NCI-H526 treated with DMSO at 0.1 percent for 48 hours (cell line): ENCODE measurements at regions not wholly inside any gene's neighbourhood (a gene's known extent, or its start where the extent isn't known, plus 50 kb on each side); places are given as distances from the start of the nearest gene placed in this dataset.
"Not testable (repeated sequence)": the region's sequence is repeated elsewhere in the genome, so short reads cannot be mapped to it uniquely, and the experiment has no call there.

Experiments used
- DNase-seq: peaks from one replicate; lab custom pipeline; 2025; lab: John Stamatoyannopoulos, UW

DNA sequence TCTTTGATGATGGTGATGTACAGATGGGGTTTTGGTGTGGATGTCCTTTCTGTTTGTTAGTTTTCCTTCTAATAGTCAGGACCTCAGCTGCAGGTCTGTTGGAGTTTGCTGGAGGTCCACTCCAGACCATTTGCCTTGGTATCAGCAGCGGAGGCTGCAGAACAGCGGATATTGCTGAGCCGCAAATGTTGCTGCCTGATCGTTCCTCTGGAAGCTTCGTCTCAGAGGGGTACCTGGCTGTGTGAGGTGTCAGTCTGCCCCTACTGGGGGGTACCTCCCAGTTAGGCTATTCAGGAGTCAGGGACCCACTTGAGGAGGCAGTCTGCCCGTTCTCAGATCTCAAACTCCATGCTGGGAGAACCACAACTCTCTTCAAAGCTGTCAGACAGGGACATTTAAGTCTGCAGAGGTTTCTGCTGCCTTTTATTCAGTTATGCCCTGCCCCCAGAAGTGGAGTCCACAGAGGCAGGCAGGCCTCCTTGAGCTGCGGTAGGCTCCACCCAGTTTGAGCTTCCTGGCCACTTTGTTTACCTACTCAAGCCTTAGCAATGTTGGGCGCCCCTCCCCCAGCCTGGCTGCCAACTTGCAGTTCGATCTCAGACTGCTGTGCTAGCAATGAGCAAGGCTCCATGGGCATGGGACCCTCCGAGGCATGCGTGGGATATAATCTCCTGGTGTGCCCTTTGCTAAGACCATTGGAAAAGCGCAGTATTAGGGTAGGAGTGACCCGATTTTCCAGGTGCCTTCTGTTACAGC, 264.5 kb downstream of the MATN1 start:
- DNase-seq, result not testable (repeated sequence)

DNA sequence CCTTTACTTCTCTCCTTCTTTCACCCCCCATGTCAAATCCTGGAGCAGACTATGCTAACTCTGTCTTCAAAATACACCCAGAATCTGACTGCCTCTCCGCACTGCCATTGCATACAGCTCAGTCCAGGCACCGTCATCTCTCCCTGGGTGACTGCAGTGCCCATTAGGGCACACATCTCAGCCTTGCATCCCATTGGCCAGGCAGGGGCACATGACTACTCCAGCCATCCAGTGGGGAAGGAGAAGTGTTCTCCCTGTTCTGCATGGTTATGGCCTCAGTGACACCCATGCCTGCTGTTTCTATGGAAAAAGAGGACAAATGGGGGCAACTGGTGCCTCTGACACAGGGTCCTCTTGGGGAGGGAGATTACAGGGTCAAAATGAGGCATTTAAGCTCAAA, 270.5 kb downstream of the MATN1 start:
- no peak for DNase-seq

DNA sequence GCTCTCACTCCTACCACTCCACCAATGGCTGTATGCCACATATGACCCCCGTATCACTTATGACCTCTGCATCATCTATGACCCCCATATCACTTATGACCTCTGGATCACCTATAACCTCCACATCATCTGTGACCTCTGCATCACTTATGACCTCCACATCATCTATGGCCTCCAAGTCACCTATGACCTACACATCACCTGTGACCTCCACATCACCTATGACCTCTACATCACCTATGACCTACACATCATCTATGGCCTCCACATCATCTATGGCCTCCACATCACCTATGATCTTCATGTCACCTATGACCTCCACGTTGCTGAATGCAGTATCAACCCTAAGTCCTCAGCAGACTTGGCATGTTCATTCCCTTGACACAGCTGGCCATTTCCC, 271.2 kb downstream of the MATN1 start:
- DNase-seq, result no peak

DNA sequence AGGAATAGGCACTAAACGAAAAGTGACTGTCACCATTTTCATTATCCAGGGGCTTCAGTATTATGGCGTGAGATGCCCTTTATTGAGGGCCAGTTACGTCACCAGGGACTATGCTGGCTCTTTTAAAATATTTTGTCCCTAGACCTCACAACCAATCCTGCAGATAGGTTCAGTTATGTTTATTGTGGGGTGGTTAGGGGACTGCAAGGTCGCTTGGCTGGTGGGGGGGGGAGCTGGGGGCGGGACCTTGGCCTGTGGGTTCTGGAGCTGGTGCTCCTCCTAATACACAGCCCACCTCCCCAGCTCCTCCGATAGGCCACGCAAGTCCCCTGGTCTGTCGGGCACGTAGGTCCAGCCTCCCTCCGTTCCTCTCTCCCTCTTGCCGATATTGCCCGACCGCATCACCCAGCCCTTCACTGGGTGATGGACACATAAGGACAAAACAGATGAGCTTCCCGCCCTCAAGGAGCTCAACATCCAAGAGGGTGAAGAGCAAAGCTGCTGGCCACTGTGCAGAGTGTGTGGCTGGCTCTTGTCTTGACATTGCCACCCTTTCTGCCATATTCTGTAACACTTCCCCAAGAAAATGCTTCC, 271.8 kb downstream of the MATN1 start:
- no peak for DNase-seq

DNA sequence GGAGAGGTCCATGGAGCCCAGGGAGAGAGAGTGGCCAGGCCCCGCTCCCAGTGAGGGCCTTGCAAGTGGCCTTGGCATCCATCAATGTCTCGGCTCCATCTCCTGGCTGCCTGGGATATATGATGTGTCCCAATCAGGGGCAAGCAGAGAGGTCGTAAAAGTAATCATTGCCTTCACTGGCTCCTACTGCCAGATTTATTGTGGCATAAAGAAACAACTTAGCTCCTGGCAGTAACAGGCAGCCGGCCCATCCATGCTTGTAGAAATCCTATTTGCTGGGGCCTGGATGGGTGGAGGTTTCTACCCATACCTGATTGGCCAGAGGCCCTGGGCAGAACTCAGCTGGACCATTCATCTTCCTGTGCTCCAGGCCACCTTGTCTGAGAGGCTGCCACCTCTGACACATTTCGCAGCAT, 272.6 kb downstream of the MATN1 start:
- no peak for DNase-seq

DNA sequence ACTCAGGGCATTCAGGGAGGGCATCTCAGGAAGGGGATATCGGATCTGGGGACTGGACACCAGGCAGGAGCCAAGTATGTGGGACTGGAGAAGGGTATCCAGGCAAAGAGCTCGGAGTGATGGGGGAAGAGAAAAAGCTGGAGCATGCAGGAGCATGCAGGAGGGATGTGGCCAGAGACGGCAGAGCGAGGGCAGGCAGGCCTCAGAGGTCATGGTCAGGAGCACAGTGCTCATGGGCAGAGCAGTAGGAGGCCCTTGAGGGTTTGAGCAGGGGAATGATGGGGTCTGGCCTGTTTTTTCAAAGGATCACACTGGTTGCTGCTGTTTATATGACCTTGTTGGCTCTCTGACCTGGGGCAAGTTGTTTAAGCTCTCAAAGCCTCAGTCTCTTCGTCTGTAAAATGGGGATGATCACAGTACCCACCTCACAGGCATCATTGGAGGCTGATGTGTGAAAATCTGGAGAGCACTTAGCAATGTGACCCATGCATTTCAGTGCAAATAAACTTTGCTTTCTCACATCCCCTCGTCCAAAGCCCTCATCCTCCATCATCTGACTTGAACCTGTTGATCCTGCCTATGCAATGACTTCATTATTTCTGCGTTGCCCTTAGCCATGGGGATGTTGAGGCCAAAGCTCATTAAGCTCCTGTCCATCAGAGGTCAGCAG, 273.1 kb downstream of the MATN1 start:
- no peak for DNase-seq

DNA sequence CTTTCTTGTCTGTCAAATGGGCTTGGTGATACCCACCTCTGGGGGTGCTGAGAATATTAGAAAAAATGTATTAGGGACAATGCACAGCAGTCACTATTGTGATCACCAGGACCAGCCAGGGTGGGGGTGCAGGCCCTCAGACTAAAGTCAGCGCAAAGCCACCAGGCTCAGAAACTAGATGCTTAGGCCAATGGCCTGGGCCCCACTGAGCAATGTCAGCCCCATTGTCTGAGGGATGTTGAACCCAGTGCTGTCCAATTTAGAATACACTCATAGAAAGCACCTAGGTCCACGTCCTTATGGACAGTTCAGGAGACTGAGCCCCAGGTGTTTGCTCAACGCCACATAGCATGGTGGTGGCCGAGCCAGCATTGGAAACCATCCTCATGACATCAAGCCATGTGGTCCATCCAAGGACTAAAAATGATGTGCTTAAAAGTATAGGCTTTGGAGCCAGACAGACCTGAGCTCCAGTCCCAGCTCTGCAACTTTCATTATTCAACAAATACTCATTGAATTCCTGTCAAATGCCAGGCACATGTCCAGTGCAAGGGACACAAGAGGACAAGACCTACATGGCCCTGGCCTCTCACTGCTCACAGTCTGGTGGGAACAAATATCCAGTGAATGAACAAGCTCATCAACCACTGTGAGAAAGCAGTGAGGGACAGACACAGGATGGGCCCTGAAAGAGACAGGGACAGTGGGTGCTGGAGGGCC, 273.8 kb downstream of the MATN1 start:
- no peak for DNase-seq

DNA sequence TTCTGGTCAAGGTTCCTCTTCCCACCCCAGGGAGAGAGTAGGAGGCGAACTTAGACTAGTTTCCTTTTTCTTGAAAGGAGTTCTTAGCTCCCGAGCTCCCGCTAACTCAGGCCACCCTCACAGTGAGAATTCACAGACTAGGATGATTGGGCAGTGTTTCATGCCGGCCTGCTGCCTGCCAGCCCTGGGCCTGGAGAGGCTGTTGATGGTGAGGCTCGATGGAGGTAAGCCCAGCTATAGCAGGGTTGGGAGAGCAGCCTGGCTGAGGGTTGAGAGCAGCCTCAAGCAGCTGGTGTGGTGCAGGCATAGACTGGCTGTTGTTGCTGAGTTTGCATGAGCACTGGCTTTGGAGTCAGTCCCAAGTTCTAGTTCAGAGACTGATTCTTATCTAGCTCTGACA, 274.4 kb downstream of the MATN1 start:
- no peak for DNase-seq

DNA sequence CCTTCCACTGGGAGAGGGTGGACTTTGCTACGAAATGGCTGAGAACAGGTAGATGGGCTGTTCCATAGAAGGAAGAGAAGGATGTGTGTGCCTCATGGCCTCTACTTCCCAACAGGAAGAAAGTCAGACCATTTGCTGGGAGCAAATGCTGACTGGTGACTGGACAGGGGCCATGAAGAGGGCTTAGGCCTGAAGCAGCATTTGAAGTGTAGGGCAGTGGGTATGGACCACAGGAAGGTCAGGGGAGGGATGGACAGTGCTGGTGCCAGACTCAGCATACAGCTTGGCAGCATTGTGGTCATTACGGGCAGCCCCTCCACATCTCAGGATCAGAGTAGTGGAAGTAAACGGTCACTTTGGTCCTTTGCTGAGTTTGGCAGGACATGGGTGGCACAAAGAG, 275.7 kb downstream of the MATN1 start:
- DNase-seq, result no peak

DNA sequence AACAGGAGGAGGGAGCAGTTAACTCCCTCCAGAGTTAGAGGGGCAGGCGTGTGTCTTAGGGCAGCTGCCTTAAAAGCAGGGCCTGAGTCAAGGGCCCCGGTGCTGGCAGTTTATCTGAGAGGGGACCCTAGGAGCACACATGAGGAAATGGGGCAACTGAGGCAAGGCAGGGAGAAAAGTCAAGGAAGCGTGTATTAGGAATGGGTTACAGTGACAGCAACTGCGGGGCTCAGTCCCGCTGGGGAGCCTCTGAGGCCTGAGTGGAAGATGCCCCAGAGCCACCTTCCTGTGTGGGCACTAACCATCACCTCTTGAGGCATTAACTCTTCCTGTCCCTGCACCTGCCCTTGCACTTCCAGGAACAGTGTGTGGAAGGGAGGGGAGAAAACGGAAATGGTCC, 276.3 kb downstream of the MATN1 start:
- no peak for DNase-seq

DNA sequence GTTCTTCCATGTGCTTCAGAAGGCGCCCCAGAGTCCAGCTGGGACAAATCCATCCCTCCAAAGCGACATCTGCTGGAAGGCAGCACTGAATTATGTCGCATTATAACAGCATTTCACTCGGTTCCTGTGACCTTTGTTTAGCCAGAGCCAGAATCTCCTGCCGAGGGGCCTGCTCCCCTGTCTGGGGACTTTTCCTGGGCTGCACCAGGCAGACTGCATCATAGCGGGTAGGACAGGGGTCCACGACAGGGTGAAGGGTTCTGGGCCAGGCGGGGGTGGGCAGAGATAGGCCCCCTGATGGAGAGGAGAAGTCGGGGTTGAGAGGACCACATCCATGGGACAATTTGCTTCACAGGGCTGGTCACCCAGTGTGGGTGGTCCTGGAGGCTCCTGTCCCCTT, 276.9 kb downstream of the MATN1 start:
- DNase-seq, result no peak

DNA sequence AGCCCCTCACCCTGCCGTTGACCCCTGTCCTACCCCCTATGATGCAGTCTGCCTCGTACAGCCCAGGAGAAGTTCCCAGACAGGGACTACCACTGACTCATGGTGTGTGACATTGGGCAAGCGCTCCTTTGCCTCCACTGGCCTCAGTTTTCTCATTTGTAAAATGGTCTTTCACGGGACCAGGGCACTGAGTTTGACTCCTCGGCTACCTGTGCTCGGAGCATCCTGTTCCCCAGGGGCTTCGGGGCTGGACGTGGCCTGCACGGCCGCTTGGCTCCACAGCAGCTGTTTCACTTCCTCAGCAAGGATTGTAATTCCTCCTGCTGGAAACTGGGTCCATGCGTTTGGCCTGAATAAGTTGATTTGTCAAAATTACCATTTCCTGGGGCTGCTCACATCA, 277.3 kb downstream of the MATN1 start:
- DNase-seq, result no peak

DNA sequence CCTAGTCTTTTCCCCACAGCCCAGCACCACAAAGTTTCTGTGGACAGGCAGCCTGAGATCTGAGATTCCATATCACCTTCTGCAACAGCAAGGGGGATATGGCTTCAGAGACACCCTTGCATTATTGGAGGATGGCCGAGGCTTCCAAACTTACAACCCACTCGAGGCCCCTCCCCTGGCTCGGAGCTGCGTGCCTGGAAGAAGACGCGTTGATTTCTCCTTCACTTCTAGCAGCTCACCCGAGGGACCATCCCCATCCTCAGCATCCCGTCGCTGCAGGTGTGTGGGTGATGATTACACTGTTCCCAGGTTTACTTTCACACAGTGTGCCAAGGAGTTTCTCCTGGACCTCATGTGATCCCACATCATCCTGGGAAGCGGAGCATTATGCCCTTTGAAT, 277.9 kb downstream of the MATN1 start:
- no peak for DNase-seq

DNA sequence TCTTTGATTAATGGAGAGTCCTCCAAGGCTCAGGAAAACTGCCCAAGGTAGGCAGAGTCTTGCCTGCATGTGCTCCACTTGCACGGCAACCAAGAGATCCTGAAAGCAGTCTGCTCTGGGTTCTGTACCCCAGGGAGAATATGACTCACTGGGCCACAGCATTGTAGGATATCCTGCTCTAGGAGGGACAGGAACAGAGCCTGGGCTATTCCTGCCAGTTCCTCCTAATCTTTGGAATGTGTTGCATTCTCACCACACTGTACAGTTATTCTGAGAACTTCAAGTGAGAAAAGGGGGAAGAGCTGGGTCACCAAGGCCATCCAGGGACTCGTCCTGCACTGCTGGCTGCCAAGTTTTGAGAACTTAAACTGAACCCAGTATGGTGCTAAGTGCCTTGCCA, 278.5 kb downstream of the MATN1 start:
- DNase-seq, result no peak

DNA sequence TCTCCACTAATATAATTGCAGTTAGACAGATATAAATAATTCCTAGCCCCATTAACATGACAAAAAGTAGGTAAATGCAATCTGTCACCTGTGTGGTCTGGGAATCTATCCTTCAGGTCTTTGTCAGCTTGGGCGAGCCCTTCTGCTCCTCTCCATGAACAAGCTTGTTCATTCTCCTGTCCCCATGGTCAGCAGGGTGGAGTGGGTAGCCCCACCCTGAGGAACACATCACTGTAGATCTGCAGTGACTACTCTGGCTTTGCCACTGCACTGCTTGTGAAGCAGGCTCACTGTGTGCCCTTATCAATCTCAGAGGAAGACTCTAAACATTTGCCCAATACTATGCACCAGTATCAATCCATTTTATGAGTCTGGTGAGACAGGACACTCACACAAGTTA, 279.0 kb downstream of the MATN1 start:
- DNase-seq, result no peak

DNA sequence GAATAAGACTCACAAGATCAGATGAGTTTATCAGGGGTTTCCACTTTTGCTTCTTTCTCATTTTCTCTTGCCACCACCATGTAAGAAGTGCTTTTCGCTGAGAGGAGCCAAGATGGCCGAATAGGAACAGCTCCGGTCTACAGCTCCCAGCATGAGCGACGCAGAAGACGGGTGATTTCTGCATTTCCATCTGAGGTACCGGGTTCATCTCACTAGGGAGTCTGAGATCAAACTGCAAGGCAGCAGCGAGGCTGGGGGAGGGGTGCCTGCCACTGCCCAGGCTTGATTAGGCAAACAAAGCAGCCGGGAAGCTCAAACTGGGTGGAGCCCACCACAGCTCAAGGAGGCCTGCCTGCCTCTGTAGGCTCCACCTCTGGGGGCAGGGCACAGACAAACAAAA, 285.1 kb downstream of the MATN1 start:
- DNase-seq, result not testable (repeated sequence)

DNA sequence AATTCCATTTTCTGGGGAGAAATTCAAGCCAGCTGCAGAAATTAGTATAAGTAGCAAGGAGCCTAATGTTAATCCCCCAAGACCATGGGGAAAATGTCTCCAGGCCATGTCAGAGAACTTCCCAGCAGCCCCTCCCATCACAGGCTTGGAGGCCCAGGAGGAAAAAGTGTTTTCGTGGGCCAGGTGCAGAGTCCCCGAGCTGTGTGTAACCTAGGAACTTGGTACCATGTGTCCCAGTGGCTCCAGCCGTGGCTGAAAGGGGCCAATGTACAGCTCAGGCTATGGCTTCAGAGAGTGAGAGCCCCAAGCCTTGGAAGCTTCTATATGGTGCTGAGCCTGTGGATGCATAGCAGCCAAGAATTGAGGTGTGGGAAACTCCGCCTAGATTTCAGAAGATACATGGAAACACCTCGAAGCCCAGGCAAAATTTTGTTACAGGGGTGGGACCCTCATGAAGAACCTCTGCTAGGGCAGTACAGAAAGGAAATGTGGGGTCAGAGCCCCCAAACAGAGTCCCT, 286.3 kb downstream of the MATN1 start:
- no peak for DNase-seq

DNA sequence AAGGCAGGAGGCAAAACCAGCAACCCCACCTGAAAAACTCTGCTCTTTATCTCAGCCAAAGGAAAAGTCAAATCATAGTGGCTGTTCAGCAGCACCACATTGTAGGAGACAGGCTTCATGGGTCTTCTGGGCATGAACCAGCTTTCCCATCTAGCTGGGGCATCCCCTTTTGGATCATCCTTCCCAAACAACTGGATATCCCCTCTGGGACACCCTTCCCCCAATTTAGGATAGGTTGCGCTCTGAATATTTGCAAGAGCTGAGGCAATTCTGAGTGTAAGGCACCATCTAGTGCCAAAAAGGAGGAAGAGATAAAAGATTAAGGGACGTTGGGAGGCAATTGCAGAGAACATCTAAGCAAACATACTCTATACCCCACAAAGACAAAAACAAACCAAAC, 295.8 kb downstream of the MATN1 start:
- DNase-seq, result no peak

DNA sequence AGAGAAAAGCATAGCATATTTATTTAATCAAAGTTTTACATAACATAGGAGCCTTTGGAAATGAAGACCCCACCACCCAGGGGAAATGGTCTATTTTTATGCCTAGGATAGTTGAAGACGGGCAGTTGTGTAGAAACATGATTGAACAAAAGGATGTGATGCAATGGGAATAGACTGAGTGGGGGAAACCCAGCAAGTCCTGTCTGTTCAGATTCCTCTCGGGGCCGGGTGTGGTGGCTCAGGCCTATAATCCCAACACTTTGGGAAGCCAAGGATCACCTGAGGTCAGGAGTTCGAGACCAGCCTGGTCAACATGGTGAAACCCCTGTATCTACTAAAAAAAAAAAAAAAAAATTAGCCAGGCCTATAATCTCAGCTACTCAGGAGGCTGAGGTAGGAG, 298.3 kb downstream of the MATN1 start:
- DNase-seq, result no peak

DNA sequence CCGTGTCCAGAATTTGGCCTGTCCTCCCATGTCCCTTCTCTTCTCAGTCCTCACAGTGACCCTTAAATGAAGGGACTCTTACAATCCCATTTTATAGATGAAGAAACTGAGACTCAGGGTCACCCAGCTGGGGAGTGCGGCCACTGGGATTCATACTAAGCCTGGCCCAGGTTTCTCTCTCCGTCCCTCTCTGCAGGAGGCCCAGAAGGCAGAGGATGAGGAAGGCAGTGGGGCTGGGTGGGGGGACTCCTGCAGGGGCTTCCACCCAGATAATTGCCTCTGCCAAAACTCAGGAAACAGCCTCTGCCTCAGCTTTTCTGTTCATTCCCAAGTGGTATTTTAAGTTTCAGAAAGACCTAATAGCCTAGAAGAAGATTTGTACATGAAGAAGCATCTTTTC, 299.8 kb downstream of the MATN1 start:
- DNase-seq, result no peak

DNA sequence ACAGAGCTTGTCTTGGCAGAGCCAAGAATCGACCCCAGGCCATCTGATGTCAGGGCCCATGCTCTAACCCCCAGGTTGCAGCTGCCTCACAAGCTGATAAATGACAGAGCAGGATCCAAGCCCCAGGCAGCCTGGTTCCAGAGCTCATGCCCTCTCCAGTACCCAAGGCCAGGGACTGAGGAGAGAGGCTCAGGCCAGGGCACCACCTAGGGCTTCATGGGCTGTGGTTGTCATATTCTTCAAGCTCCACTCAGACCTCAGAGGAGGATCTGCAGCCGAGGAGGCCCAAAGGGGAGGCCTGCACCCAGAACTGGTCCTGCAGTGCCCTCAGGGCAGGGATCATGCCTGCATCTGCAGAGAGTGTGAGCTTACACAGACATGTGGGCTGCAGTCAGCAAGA, 301.1 kb downstream of the MATN1 start:
- DNase-seq, result no peak

DNA sequence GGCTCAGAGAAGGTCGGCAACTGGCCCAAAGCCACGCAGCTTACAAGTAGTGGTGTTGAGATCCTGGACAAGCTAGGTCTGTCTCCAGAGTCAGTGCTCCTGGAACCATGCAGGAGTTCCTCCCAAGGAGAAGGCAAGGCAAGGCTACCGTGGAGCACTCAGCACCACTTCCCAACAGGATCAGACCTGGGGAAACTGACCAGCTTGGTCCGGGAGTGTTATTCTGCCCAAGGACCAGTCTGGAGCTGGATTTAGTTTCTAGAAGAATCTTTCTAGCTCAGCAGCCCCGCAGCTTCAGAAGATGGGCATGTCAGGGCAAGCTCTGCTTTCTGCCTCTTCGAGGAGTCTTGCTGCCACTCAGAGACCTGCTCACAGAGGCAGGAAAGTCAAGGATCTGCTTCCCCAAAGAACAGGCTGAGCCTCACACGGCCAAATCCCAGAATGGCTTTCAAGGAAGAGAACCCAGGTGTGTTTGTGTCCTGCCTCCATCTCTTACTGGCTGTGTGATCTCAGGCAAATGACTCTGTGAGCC, 302.8 kb downstream of the MATN1 start:
- no peak for DNase-seq
